H1 (cell line): ENCODE measurements at regions not wholly inside any gene's neighbourhood (a gene's known extent, or its start where the extent isn't known, plus 50 kb on each side); places are given as distances from the start of the nearest gene placed in this dataset.

Source experiments
- CTCF ChIA-PET: fragments of 300-600 bp; sonication (Branson Sonifier 250); formaldehyde crosslinking; loops from one replicate; lab custom pipeline; 2021; ENCODE audit not compliant: partially characterized antibody; lab: Charles Lee
- POLR2A ChIA-PET: fragments of 300-600 bp; sonication (Branson Sonifier 250); formaldehyde crosslinking; loops from one replicate; lab custom pipeline; 2021; ENCODE audit warnings: inconsistent platforms; ENCODE audit not compliant: partially characterized antibody; lab: Charles Lee
- DNase-seq, 2 experiments: peaks; one replicate each; pipeline versions ENCODE4 v3.0.0 to v3.0.0-alpha.2; 2010 to 2022; ENCODE audit warnings: low spot score in 2 of 2, low read depth in 1 of 2, mixed read lengths in 1 of 2
- FAIRE-seq: peaks from 2 replicates; lab custom pipeline; 2011; peaks lifted over from hg19 to GRCh38; lab: Jason Lieb, UNC
- H2AFZ ChIP-seq: 2 replicates; pipeline ENCODE4 v1.8.1; 2012; ENCODE audit warnings: low read length, inconsistent platforms
- H2AK5ac ChIP-seq: 2 replicates; pipeline ENCODE4 v1.6.1; 2013; ENCODE audit warnings: low read depth, low read length
- H2BK120ac ChIP-seq: replicated peaks from 2 replicates; pipeline ENCODE3; 2013; ENCODE audit warnings: low read depth, low read length, inconsistent platforms
- H2BK12ac ChIP-seq: 2 replicates; pipeline ENCODE4 v1.6.1; 2013; ENCODE audit warnings: low read depth, low read length
- H2BK15ac ChIP-seq: 2 replicates; pipeline ENCODE4 v1.6.1; 2013; ENCODE audit warnings: low read length
- H2BK20ac ChIP-seq: 2 replicates; pipeline ENCODE4 v1.6.1; 2013; ENCODE audit warnings: low read length
- H2BK5ac ChIP-seq: 2 replicates; pipeline ENCODE4 v1.6.1; 2013; ENCODE audit warnings: low read depth, low read length
- H3K14ac ChIP-seq: 2 replicates; pipeline ENCODE4 v1.6.1; 2013; ENCODE audit warnings: inconsistent platforms; ENCODE audit not compliant: insufficient read length
- H3K18ac ChIP-seq: 2 replicates; pipeline ENCODE4 v1.6.1; 2013; ENCODE audit warnings: low read length; ENCODE audit errors: extremely low read depth
- H3K23ac ChIP-seq: 2 replicates; pipeline ENCODE4 v1.6.1; 2013; ENCODE audit warnings: inconsistent platforms; ENCODE audit not compliant: insufficient read length
- H3K23me2 ChIP-seq: 2 replicates; pipeline ENCODE4 v1.6.1; 2013; ENCODE audit warnings: low read depth, low read length
- H3K27ac ChIP-seq: 2 replicates; pipeline ENCODE4 v1.6.1; 2011; ENCODE audit warnings: low read depth, low read length, inconsistent platforms
- H3K27me3 ChIP-seq, 4 experiments: replicated peaks in 1 of 4; 1 replicate in 1 of 4; 2 replicates in 3 of 4; pipeline versions ENCODE4 v1.6.1 to v1.8.1; 2011 to 2013; ENCODE audit warnings: low read length in 3 of 4, mild to moderate bottlenecking in 3 of 4, inconsistent platforms in 2 of 4, mixed read lengths in 2 of 4, moderate library complexity in 1 of 4; ENCODE audit not compliant: control insufficient read depth in 3 of 4, insufficient read depth in 3 of 4; ENCODE audit errors: extremely low read depth in 1 of 4
- H3K36me3 ChIP-seq, 4 experiments: 2 replicates each; pipeline versions ENCODE4 v1.6.1 to v1.8.1; 2011 to 2013; ENCODE audit warnings: mild to moderate bottlenecking in 4 of 4, low read length in 3 of 4, moderate library complexity in 2 of 4, control low read depth in 1 of 4, inconsistent platforms in 1 of 4; ENCODE audit not compliant: insufficient read depth in 4 of 4, control insufficient read depth in 2 of 4
- H3K4ac ChIP-seq: replicated peaks from 2 replicates; pipeline ENCODE3; 2013; ENCODE audit warnings: low read length, low read depth, mixed read lengths, inconsistent platforms; ENCODE audit not compliant: insufficient read length
- H3K4me1 ChIP-seq, 4 experiments: replicated peaks in 1 of 4; 1 replicate in 1 of 4; 2 replicates in 3 of 4; pipeline versions ENCODE4 v1.6.1 to v1.8.1; 2011 to 2013; ENCODE audit warnings: low read length in 3 of 4, inconsistent platforms in 2 of 4, mixed read lengths in 1 of 4; ENCODE audit not compliant: insufficient read depth in 4 of 4, control insufficient read depth in 3 of 4
- H3K4me2 ChIP-seq, 2 experiments: 2 replicates each; pipeline versions ENCODE4 v1.6.1 to v1.8.1; 2011 to 2013; ENCODE audit warnings: low read depth in 2 of 2, low read length in 2 of 2, control low read depth in 1 of 2, inconsistent platforms in 1 of 2, mild to moderate bottlenecking in 1 of 2; ENCODE audit not compliant: insufficient read depth in 1 of 2
- H3K4me3 ChIP-seq, 4 experiments: fragments of 200-600, 300-600 bp in 1 of 4; sonication (generic), shearing (Covaris generic), sonication (Bioruptor Twin) in 1 of 4; 2 replicates each; pipeline versions ENCODE4 v1.5.1 to v1.8.1; 2011 to 2016; ENCODE audit warnings: low read length in 4 of 4, low read depth in 3 of 4, control low read depth in 2 of 4, inconsistent platforms in 2 of 4, mild to moderate bottlenecking in 2 of 4, mixed read lengths in 1 of 4, moderate library complexity in 1 of 4; ENCODE audit not compliant: insufficient read depth in 2 of 4; ENCODE audit errors: extremely low read depth in 1 of 4
- H3K56ac ChIP-seq: replicated peaks from 2 replicates; pipeline ENCODE3; 2013; ENCODE audit warnings: low read depth, mild to moderate bottlenecking, mixed read lengths, low read length, inconsistent platforms; ENCODE audit not compliant: insufficient read length
- H3K79me1 ChIP-seq: 2 replicates; pipeline ENCODE4 v1.6.1; 2013; ENCODE audit warnings: low read depth, low read length, control low read depth
- H3K79me2 ChIP-seq, 2 experiments: 2 replicates each; pipeline versions ENCODE4 v1.6.1 to v1.8.1; 2012 to 2013; ENCODE audit warnings: low read length in 2 of 2, mild to moderate bottlenecking in 2 of 2, inconsistent platforms in 1 of 2; ENCODE audit not compliant: insufficient read depth in 2 of 2, control insufficient read depth in 1 of 2
- H3K9ac ChIP-seq, 4 experiments: replicated peaks in 1 of 4; 1 replicate in 1 of 4; 2 replicates in 3 of 4; pipeline versions ENCODE4 v1.6.1 to v1.8.1; 2011 to 2013; ENCODE audit warnings: low read depth in 3 of 4, low read length in 3 of 4, control low read depth in 2 of 4, mild to moderate bottlenecking in 2 of 4, moderate library complexity in 2 of 4, inconsistent platforms in 1 of 4; ENCODE audit errors: extremely low read depth in 1 of 4
- H3K9me3 ChIP-seq, 2 experiments: 2 replicates each; pipeline versions ENCODE4 v1.6.1 to v1.8.1; 2012 to 2013; ENCODE audit warnings: mild to moderate bottlenecking in 2 of 2, moderate library complexity in 2 of 2, control low read depth in 1 of 2, inconsistent platforms in 1 of 2, low read depth in 1 of 2, low read length in 1 of 2, mixed read lengths in 1 of 2; ENCODE audit not compliant: insufficient read depth in 2 of 2
- H4K20me1 ChIP-seq, 2 experiments: replicated peaks in 1 of 2; 2 replicates each; pipeline versions ENCODE3 to v1.8.1; 2011 to 2013; ENCODE audit warnings: inconsistent platforms in 2 of 2, low read length in 2 of 2, mild to moderate bottlenecking in 1 of 2; ENCODE audit not compliant: insufficient read depth in 2 of 2, control insufficient read depth in 1 of 2
- H4K5ac ChIP-seq: 2 replicates; pipeline ENCODE4 v1.6.1; 2013; ENCODE audit warnings: low read length, low read depth, mixed read lengths, inconsistent platforms; ENCODE audit not compliant: insufficient read length
- H4K8ac ChIP-seq: 2 replicates; pipeline ENCODE4 v1.8.0; 2013; ENCODE audit warnings: mild to moderate bottlenecking, moderate library complexity, low read length, inconsistent platforms; ENCODE audit not compliant: insufficient read depth; ENCODE audit errors: extremely low read depth
- H4K91ac ChIP-seq: replicated peaks from 2 replicates; pipeline ENCODE3; 2013; ENCODE audit warnings: low read length, mixed read lengths, inconsistent platforms; ENCODE audit not compliant: insufficient read length
- BCL11A ChIP-seq, 2 experiments: IDR thresholded peaks; one replicate each; pipeline ENCODE4 v1.6.1; 2011; ENCODE audit warnings: low read depth in 2 of 2, low read length in 2 of 2, mild to moderate bottlenecking in 2 of 2
- CTBP2 ChIP-seq: IDR thresholded peaks from 2 replicates; pipeline ENCODE4 v1.7.0; 2011; ENCODE audit warnings: borderline replicate concordance, mild to moderate bottlenecking, moderate library complexity, mixed read lengths, low read length; ENCODE audit not compliant: insufficient read depth, insufficient read length
- FOSL1 ChIP-seq: IDR thresholded peaks from 2 replicates; pipeline ENCODE4 v1.6.1; 2011; ENCODE audit warnings: mild to moderate bottlenecking, low read depth, low read length, moderate library complexity; ENCODE audit not compliant: insufficient read depth
- JUND ChIP-seq: IDR thresholded peaks from 2 replicates; pipeline ENCODE4 v1.6.1; 2011; ENCODE audit warnings: mild to moderate bottlenecking, improper control_type of control experiment, low read length
- KDM1A ChIP-seq: fragments of 200-600, 300-600 bp; sonication (generic); IDR thresholded peaks from 2 replicates; pipeline ENCODE4 v1.7.1; 2016; ENCODE audit warnings: mild to moderate bottlenecking, low read length, borderline replicate concordance
- KDM4A ChIP-seq: IDR thresholded peaks from one replicate; pipeline ENCODE4 v1.7.1; 2012; ENCODE audit warnings: low read depth, mild to moderate bottlenecking, moderate library complexity, low read length, inconsistent platforms; ENCODE audit not compliant: severe bottlenecking
- POLR2AphosphoS5 ChIP-seq: IDR thresholded peaks from 2 replicates; pipeline ENCODE4 v1.6.1; 2011; ENCODE audit warnings: low read depth, low read length
- SIRT6 ChIP-seq: IDR thresholded peaks from one replicate; pipeline ENCODE4 v1.7.1; 2012; ENCODE audit warnings: low read length, inconsistent platforms
- SIX5 ChIP-seq: IDR thresholded peaks from 2 replicates; pipeline ENCODE4 v1.6.1; 2011; ENCODE audit warnings: mild to moderate bottlenecking, low read depth, low read length
- TAF1 ChIP-seq: IDR thresholded peaks from 2 replicates; pipeline ENCODE4 v1.6.1; 2011; ENCODE audit warnings: mild to moderate bottlenecking, low read depth, low read length
- TCF12 ChIP-seq: IDR thresholded peaks from 2 replicates; pipeline ENCODE4 v1.6.1; 2011; ENCODE audit warnings: low read depth, mild to moderate bottlenecking, low read length
- TEAD4 ChIP-seq: IDR thresholded peaks from 2 replicates; pipeline ENCODE4 v1.6.1; 2012; ENCODE audit warnings: low read depth, low read length, inconsistent platforms, mixed read lengths
- WGBS, 2 experiments: shearing (Covaris generic) in 1 of 2; methylation state at CpG; one replicate each; pipeline versions ENCODE4 v1.1.6 to v1.1.7; 2013 to 2015; ENCODE audit warnings: low lambda C conversion rate in 2 of 2, mixed read lengths in 2 of 2, inconsistent platforms in 1 of 2, low coverage in 1 of 2, missing lambda C conversion rate in 1 of 2; ENCODE audit not compliant: insufficient replicate concordance in 2 of 2, insufficient coverage in 1 of 2, insufficient read length in 1 of 2; ENCODE audit errors: extremely low coverage in 1 of 2, missing lambda C conversion rate in 1 of 2; 5-methylcytosine and 5-hydroxymethylcytosine counted together

GRCh38 chr5:68983043-68983442 is 110.8 kb upstream of the SLC30A5 start:
- no peaks in the 10 kb centered on the region for H3K9me3 ChIP-seq
- no peak overlapping the region for H3K9ac ChIP-seq
- H3K4me3 ChIP-seq, result no peak overlapping the region
- H3K36me3 ChIP-seq, result no peaks in the 10 kb centered on the region
- no peaks in the 10 kb centered on the region for H3K79me2 ChIP-seq
- H3K4ac ChIP-seq, result no peak overlapping the region
- no peak overlapping the region for H3K4me2 ChIP-seq
- no peaks in the 10 kb centered on the region for H3K23me2 ChIP-seq
- TF ChIP-seq POLR2AphosphoS5, result no peak
- TF ChIP-seq KDM4A, result no peak
- TF ChIP-seq TEAD4, result no peak
- TF ChIP-seq TCF12, result no peak
- TF ChIP-seq CTBP2, result no peak
- TF ChIP-seq JUND, result no peak
- no peak for TF ChIP-seq SIRT6
- TF ChIP-seq FOSL1, result no peak
- TF ChIP-seq SIX5, result no peak
- TF ChIP-seq BCL11A (IDR thresholded peaks at IDR 0.05; ENCODE audit: low read depth in 2 of 2, low read length in 2 of 2), result no peak
- TF ChIP-seq KDM1A, result no peak
- TF ChIP-seq TAF1, result no peak
- H3K14ac ChIP-seq, result no peak overlapping the region
- H2BK20ac ChIP-seq, result no peak overlapping the region
- H4K5ac ChIP-seq, result no peak overlapping the region
- no peak overlapping the region for H2BK120ac ChIP-seq
- no peaks in the 10 kb centered on the region for H3K79me1 ChIP-seq
- H3K4me1 ChIP-seq, result no peaks in the 10 kb centered on the region
- ChIA-PET POLR2A (no interaction called here), CTCF (no interaction called here)
- no peak overlapping the region for H3K27ac ChIP-seq
- H2BK15ac ChIP-seq, result no peak overlapping the region
- H3K23ac ChIP-seq, result no peak overlapping the region
- WGBS, 2 experiments, result 85% methylated on average over 2 of the region's 2 CpGs; no CpG with 5 or more reads in 1 of the 2 experiments
- no peak overlapping the region for H2AFZ ChIP-seq
- H3K27me3 ChIP-seq, result no peaks in the 10 kb centered on the region
- no peak overlapping the region for H2BK5ac ChIP-seq
- H4K91ac ChIP-seq, result no peak overlapping the region
- H4K20me1 ChIP-seq, result no peaks in the 10 kb centered on the region
- DNase-seq, result no peak
- H2AK5ac ChIP-seq, result no peak overlapping the region
- H3K18ac ChIP-seq, result no peak overlapping the region
- no peak overlapping the region for H3K56ac ChIP-seq
- no peak for FAIRE-seq
- H2BK12ac ChIP-seq, result no peak overlapping the region
- no peak overlapping the region for H4K8ac ChIP-seq
